Fibroblast of the aortic adventitia (primary cell): ENCODE measurements at regions not wholly inside any gene's neighbourhood (a gene's known extent, or its start where the extent isn't known, plus 50 kb on each side); places are given as distances from the start of the nearest gene placed in this dataset.

Experiments
- DNase-seq: peaks from one replicate; pipeline ENCODE4 v3.0.0-alpha.2; 2010; ENCODE audit warnings: low read depth
- H3K4me3 ChIP-seq: 2 replicates; pipeline ENCODE4 v1.5.1; 2011; ENCODE audit warnings: low read depth, mild to moderate bottlenecking, control low read depth, low read length, moderate library complexity
- CTCF ChIP-seq: IDR thresholded peaks from 2 replicates; pipeline ENCODE4 v1.5.1; 2011; ENCODE audit warnings: mild to moderate bottlenecking, low read length, control low read depth, inconsistent platforms; ENCODE audit not compliant: insufficient read depth

- TF ChIP-seq CTCF = no peak
- no peak overlapping the region for H3K4me3 ChIP-seq
- peak; percentile 4 for DNase-seq
These were observed 237.0 kb downstream of the TBX15 start for GRCh38 chr1:118751166-118751565.

- no peak for TF ChIP-seq CTCF
- DNase-seq = no peak
- H3K4me3 ChIP-seq = no peak overlapping the region
These were observed 243.7 kb downstream of the TBX15 start for GRCh38 chr1:118744420-118744819.

GRCh38 chr1:118739501-118739900 is 248.6 kb downstream of the TBX15 start:
- H3K4me3 ChIP-seq = no peak overlapping the region
- TF ChIP-seq CTCF = no peak
- DNase-seq = no peak

- DNase-seq = no peak
- no peak for TF ChIP-seq CTCF
- no peak overlapping the region for H3K4me3 ChIP-seq
These were observed 251.8 kb downstream of the TBX15 start for GRCh38 chr1:118736322-118736721.

- no peak overlapping the region for H3K4me3 ChIP-seq
- no peak for DNase-seq
- no peak for TF ChIP-seq CTCF
These were observed 270.2 kb downstream of the TBX15 start for GRCh38 chr1:118717893-118718292.

- H3K4me3 ChIP-seq = no peak overlapping the region
- TF ChIP-seq CTCF = no peak
- peak; percentile 0 for DNase-seq
These were observed 271.4 kb downstream of the TBX15 start for GRCh38 chr1:118716775-118717174.

- no peak overlapping the region for H3K4me3 ChIP-seq
- no peak for DNase-seq
- no peak for TF ChIP-seq CTCF
These were observed 276.8 kb downstream of the TBX15 start for GRCh38 chr1:118711356-118711755.
